GM12865 (cell line): ENCODE measurements at regions not wholly inside any gene's neighbourhood (a gene's known extent, or its start where the extent isn't known, plus 50 kb on each side); places are given as distances from the start of the nearest gene placed in this dataset.

Experiments
- DNase-seq: peaks from one replicate; pipeline ENCODE4 v3.0.0; 2010; ENCODE audit warnings: low read depth
- H3K4me3 ChIP-seq: 2 replicates; pipeline ENCODE4 v1.5.1; 2011; ENCODE audit warnings: mild to moderate bottlenecking, low read depth, low read length, control low read depth
- CTCF ChIP-seq: IDR thresholded peaks from 2 replicates; pipeline ENCODE4 v1.5.1; 2011; ENCODE audit warnings: low read length, control low read depth, low read depth, inconsistent platforms; ENCODE audit not compliant: insufficient read depth; ENCODE audit errors: missing control alignments

GRCh38 chr5:111810112-111810511, 53.1 kb upstream of the NREP start:
- no peak for DNase-seq
- H3K4me3 ChIP-seq = no peak overlapping the region
- no peak for TF ChIP-seq CTCF
